Retinal pigment epithelial cell (primary cell): ENCODE measurements at regions not wholly inside any gene's neighbourhood (a gene's known extent, or its start where the extent isn't known, plus 50 kb on each side); places are given as distances from the start of the nearest gene placed in this dataset.
"Not testable (repeated sequence)": the region's sequence is repeated elsewhere in the genome, so short reads cannot be mapped to it uniquely, and the experiment has no call there.

Experiments used
- DNase-seq: peaks from one replicate; pipeline ENCODE4 v3.0.0-alpha.2; 2010; ENCODE audit warnings: low read depth
- H3K4me3 ChIP-seq: 2 replicates; pipeline ENCODE4 v1.5.1; 2011; ENCODE audit warnings: mild to moderate bottlenecking, low read length, control low read depth, moderate library complexity
- CTCF ChIP-seq: conservative IDR thresholded peaks from 2 replicates; pipeline ENCODE4 v1.5.1; 2011; ENCODE audit warnings: low read depth, low read length, control low read depth, inconsistent platforms

DNA sequence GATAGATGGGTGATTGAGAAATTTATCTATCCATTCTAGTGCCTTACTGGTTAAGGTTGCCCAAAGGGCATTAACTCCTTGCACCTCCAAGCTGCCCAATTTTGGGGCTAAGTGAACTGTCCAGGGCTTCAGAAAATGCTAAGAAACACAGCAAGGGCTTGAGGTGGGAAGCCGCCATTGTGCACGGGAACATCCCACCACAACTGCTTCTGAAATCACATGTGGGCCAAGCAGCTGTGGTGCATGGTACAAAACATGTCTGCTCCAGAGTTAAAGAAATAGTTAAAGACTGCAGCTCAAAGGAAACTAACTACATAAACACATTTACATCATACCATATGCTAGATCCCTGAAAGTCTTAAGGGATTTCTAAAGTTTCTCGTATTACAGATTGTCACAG is 144.3 kb upstream of the NDST3 start:
- no peak for DNase-seq
- no peak overlapping the region for H3K4me3 ChIP-seq
- no peak for TF ChIP-seq CTCF

DNA sequence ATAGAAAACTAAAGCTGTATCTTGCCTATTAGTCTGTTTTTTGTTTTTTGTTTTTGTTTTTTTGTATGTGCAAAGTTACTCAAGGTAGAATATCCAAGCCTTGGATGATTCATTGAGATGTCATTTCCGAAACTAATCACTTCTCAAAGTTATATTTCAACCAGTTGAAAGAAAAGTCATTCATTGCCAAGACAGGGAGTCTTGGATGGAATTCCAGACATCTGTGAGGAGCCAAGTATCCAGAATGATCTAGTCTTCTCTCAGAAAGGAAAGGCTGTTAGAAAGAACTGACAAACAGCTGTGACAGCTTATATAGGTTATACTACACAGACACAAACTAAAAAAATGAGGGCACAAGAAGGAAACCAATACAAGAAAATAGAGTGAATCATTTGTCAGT is 141.1 kb upstream of the NDST3 start:
- no peak overlapping the region for H3K4me3 ChIP-seq
- DNase-seq, result no peak
- TF ChIP-seq CTCF, result no peak

DNA sequence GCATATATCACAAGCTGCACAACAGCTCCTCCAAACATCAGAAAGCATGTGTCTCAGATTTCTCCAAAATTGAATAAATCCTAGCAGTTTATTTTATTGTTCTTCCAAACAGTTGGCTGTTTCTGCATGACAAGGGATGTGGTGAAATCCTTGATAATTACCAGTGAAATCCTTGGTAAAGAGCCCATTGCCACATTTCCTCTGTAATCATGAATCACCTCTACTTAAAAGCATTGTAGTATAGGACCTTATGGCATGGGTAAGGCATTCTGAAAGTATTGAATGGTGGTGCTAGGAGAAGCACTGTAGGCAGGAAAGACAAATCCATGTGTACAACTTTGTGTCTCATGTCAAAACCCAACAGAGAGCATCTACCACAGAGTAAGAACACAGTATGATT is 135.8 kb upstream of the NDST3 start:
- no peak for DNase-seq
- TF ChIP-seq CTCF, result no peak
- no peak overlapping the region for H3K4me3 ChIP-seq

DNA sequence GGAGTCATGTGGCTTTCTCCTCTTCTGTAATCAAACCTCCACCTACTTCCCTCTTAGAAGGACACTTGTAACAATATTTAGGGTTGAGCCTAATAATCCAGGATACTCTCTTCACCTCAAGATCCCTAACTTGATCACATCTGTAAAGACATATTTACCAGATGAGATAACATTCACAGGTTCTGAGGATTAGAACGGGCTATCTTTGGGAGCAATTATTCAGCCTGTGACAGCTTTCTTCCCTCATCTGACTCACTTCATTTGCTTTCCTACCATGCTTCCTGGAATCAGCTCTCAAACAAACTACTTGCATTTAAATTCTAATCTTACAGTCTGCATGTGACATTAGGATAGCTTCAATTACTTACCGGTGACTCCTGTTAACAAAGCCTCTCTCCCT is 133.5 kb upstream of the NDST3 start:
- H3K4me3 ChIP-seq, result no peak overlapping the region
- no peak for TF ChIP-seq CTCF
- no peak for DNase-seq

DNA sequence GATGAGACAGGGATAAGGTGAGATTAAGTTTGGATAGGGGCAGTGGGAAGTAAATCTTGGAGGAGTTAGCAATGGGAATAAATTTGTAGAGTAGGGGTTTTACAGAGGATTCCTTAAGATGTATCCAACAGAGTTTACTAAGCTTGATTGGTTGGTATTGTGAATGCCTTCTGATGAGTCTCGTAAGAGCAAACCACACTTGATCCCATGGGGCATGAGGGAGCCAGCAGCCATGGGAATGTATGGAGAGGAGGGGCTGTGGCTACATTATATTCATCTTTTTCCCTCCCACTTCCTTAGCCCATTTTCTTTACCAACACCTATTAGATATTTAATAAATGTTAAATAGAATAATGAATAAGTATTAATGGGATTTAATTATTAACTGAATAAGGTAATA is 126.6 kb upstream of the NDST3 start:
- no peak for TF ChIP-seq CTCF
- H3K4me3 ChIP-seq, result no peak overlapping the region
- no peak for DNase-seq

GRCh38 chr4:117908306-117909207 is 125.7 kb upstream of the NDST3 start:
- no peak for DNase-seq
- TF ChIP-seq CTCF, result no peak
- no peak overlapping the region for H3K4me3 ChIP-seq

DNA sequence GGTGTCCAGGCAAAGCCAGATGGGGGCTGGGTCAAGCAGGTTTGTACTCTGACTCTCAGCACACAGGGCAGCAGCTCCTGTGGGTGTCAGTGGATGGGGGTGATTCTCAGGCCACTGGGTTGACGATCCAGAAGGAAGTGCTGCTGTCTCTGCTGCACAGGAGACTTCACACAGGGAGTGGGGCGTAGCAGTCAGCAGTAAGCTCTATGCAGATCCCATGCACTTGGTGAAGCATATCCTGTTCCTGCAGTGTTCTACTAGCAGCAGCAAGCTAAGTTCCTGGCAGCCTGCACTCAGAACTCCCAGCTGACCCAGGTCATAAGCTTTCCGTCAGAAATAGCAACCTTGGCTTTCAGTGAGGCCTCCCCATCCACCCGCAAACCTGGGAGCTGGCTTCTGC is 117.6 kb upstream of the NDST3 start:
- no peak overlapping the region for H3K4me3 ChIP-seq
- DNase-seq, result no peak
- TF ChIP-seq CTCF, result no peak

- H3K4me3 ChIP-seq, DNase-seq: not testable (repeated sequence)
Observed at GRCh38 chr4:117922311-117922710, 112.0 kb upstream of the NDST3 start.

DNA sequence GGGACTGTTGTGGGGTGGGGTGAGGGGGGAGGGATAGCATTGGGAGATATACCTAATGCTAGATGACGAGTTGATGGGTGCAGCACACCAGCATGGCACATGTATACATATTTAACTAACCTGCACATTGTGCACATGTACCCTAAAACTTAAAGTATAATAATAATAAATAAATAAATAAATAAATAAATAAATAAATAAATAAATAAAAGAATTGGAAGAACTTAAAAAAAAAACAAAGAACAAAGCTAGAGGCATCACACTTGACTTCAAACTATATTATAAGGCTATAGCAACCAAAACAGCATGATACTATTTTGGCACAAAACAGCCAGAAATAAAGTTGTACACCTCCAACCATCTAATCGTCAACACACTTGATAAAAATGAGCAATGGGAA is 106.5 kb upstream of the NDST3 start:
- DNase-seq, H3K4me3 ChIP-seq: not testable (repeated sequence)
